Transverse colon (tissue), 4 donors: ENCODE measurements at regions not wholly inside any gene's neighbourhood (a gene's known extent, or its start where the extent isn't known, plus 50 kb on each side); places are given as distances from the start of the nearest gene placed in this dataset.

Experiments used
- EP300 ChIP-seq: sonication (generic); formaldehyde crosslinking; IDR thresholded peaks from one replicate; pipeline ENCODE4 v1.6.1; 2017; ENCODE audit warnings: antibody characterized with exemption, low read depth
- POLR2A ChIP-seq: fragments of 450-650 bp; IDR thresholded peaks from one replicate; pipeline ENCODE4 v1.6.1; 2016; ENCODE audit warnings: antibody characterized with exemption, mild to moderate bottlenecking, moderate library complexity
- POLR2AphosphoS5 ChIP-seq, 3 donors: sonication (generic); formaldehyde crosslinking; IDR thresholded peaks; one replicate each; pipeline ENCODE4 v1.6.1; 2016; ENCODE audit warnings: antibody characterized with exemption in 3 of 3
- TF ChIP-seq, protein P1 (sequence below), 5 experiments: fragments of 200-600 bp in 3 of 5; fragments of 450-650 bp in 2 of 5; sonication (generic) in 3 of 5; IDR thresholded peaks; 1 replicate in 2 of 5; 2 replicates in 3 of 5; pipeline ENCODE4 v1.5.1; 2016 to 2017; ENCODE audit warnings: antibody characterized with exemption in 5 of 5, inconsistent platforms in 3 of 5, mild to moderate bottlenecking in 2 of 5, moderate library complexity in 1 of 5

DNA sequence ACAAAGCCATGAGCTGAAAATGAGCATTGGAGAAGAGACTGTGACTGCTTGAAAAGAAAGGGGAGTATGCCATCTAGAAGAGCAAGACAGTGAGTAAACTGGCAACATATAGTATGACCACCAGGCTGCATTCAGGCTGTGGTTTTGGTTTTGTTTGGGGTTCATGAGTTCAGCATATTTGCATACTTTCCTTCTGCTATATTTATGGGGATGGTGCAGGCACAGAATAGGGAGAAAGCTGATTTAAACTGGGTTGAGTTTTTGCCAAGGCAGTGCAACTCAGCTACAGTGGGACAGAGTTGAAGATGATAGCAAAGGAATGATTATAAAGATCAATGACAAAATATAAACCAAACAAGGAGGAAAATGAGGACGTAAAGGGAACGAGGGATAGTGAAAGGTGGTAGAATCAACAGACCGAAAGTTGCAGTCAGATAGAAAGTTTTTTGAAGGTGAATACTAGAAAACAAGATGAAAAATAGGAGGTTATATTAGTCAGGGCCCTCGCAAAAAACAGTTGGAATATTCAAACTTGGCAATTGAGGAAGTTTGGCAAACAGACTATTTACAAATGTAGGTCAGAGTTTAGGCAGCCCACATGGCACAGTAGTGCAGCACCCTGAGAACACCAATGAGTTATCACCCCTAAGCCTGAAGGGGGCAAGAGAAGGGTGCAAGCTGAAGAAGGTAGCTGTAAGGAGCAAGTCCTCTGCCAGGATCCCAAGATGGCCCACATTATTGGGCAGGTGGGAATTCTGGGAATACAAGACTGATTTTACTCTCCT is 114.8 kb upstream of the MAP9 start:
- TF ChIP-seq, protein P1, sequence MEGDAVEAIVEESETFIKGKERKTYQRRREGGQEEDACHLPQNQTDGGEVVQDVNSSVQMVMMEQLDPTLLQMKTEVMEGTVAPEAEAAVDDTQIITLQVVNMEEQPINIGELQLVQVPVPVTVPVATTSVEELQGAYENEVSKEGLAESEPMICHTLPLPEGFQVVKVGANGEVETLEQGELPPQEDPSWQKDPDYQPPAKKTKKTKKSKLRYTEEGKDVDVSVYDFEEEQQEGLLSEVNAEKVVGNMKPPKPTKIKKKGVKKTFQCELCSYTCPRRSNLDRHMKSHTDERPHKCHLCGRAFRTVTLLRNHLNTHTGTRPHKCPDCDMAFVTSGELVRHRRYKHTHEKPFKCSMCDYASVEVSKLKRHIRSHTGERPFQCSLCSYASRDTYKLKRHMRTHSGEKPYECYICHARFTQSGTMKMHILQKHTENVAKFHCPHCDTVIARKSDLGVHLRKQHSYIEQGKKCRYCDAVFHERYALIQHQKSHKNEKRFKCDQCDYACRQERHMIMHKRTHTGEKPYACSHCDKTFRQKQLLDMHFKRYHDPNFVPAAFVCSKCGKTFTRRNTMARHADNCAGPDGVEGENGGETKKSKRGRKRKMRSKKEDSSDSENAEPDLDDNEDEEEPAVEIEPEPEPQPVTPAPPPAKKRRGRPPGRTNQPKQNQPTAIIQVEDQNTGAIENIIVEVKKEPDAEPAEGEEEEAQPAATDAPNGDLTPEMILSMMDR (IDR thresholded peaks at IDR 0.05): no peak
- TF ChIP-seq POLR2A (no peak), EP300 (no peak), POLR2AphosphoS5 (IDR thresholded peaks at IDR 0.05) (no peak)
